ENCODE measurements at regions not wholly inside any gene's neighbourhood (a gene's known extent, or its start where the extent isn't known, plus 50 kb on each side); places are given as distances from the start of the nearest gene placed in this dataset.

GRCh38 chr6:119602215-119603178 is 252.9 kb upstream of the MAN1A1 start:
- no peak overlapping the region for H3K27ac ChIP-seq
- TF ChIP-seq, protein P1, sequence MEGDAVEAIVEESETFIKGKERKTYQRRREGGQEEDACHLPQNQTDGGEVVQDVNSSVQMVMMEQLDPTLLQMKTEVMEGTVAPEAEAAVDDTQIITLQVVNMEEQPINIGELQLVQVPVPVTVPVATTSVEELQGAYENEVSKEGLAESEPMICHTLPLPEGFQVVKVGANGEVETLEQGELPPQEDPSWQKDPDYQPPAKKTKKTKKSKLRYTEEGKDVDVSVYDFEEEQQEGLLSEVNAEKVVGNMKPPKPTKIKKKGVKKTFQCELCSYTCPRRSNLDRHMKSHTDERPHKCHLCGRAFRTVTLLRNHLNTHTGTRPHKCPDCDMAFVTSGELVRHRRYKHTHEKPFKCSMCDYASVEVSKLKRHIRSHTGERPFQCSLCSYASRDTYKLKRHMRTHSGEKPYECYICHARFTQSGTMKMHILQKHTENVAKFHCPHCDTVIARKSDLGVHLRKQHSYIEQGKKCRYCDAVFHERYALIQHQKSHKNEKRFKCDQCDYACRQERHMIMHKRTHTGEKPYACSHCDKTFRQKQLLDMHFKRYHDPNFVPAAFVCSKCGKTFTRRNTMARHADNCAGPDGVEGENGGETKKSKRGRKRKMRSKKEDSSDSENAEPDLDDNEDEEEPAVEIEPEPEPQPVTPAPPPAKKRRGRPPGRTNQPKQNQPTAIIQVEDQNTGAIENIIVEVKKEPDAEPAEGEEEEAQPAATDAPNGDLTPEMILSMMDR (IDR thresholded peaks at IDR 0.05): no peak
- H3K27me3 ChIP-seq: no peaks in the 10 kb centered on the region
- DNase-seq (no peak), ATAC-seq (no peak)
- H3K4me3 ChIP-seq: no peak overlapping the region
- intact Hi-C loops (cut with DNase I): no loop called here
- no peaks in the 10 kb centered on the region for H3K36me3 ChIP-seq
- H3K4me1 ChIP-seq: no peaks in the 10 kb centered on the region
- no peaks in the 10 kb centered on the region for H3K9me3 ChIP-seq

DNA sequence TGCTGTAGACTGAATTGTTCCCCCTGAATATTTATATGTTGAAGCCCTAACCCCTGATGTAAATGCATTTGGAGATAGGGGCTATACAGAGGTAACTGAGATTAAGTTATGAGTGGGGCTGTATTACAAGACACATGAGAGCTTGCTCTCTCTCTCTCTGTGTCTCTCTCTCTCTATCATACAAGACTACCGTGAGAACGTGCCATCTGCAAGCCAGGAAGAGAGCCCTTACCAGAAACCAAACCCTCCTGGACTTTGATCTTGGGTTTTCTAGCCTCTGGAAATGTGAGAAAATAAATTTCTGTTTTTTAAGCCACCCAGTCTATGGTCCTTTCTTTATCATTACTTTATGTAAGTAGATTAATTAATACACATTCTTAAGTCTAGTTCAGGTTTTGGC is 249.3 kb upstream of the MAN1A1 start:
- no peaks in the 10 kb centered on the region for H3K4me1 ChIP-seq
- no peaks in the 10 kb centered on the region for H3K9me3 ChIP-seq
- H3K36me3 ChIP-seq: no peaks in the 10 kb centered on the region
- ATAC-seq (no peak), DNase-seq (no peak)
- no peaks in the 10 kb centered on the region for H3K27me3 ChIP-seq
- no peak overlapping the region for H3K4me3 ChIP-seq
- H3K27ac ChIP-seq: no peak overlapping the region
- TF ChIP-seq, protein P1 (IDR thresholded peaks at IDR 0.05): no peak
- intact Hi-C loops (cut with DNase I): no loop called here

GRCh38 chr6:119594907-119595306 is 245.3 kb upstream of the MAN1A1 start:
- no peaks in the 10 kb centered on the region for H3K36me3 ChIP-seq
- no peak for ATAC-seq
- no peak overlapping the region for H3K4me3 ChIP-seq
- no peak overlapping the region for H3K27ac ChIP-seq
- DNase-seq: no peak
- TF ChIP-seq, protein P1 (IDR thresholded peaks at IDR 0.05): no peak
- H3K27me3 ChIP-seq: no peaks in the 10 kb centered on the region
- intact Hi-C loops (cut with DNase I): no loop called here
- H3K9me3 ChIP-seq: no peaks in the 10 kb centered on the region
- H3K4me1 ChIP-seq: no peaks in the 10 kb centered on the region

- ATAC-seq: no peak
- intact Hi-C loops (cut with DNase I): no loop called here
Measured at GRCh38 chr6:119591235-119591634, 241.7 kb upstream of the MAN1A1 start.

DNA sequence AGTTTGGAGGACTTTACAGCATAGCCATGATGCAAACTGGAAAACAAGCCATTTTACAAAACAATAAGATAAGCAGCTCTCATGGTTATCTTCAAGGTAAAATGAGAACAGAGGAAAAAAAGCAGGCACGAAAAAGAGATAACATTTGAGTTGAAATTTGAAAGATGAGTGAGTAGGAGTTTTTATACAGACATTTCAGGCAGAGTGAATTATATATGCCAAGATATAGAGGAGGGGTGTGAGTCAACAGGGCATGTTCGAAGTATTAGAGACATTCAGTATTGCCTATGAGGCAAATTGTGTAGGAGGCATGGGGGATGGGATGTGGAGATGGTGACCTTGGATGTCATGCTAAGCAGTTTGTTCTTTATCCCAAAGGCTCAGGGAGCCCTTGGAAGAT is 240.5 kb upstream of the MAN1A1 start:
- Histone ChIP-seq H3K36me3 (no peaks in the 10 kb centered on the region), H3K9me3 (no peaks in the 10 kb centered on the region), H3K4me1 (no peaks in the 10 kb centered on the region), H3K4me3 (no peak overlapping the region), H3K27ac (no peak overlapping the region), H3K27me3 (no peaks in the 10 kb centered on the region)
- DNase-seq (no peak), ATAC-seq (no peak)
- TF ChIP-seq, protein P1 (IDR thresholded peaks at IDR 0.05): no peak
- intact Hi-C loops (cut with DNase I): no loop called here

More at GRCh38 chr6:119591235-119591634, 241.7 kb upstream of the MAN1A1 start:
- TF ChIP-seq, protein P1 (IDR thresholded peaks at IDR 0.05): no peak
- Histone ChIP-seq H3K9me3 (no peaks in the 10 kb centered on the region), H3K36me3 (no peaks in the 10 kb centered on the region), H3K27me3 (no peaks in the 10 kb centered on the region), H3K4me3 (no peak overlapping the region), H3K27ac (no peak overlapping the region), H3K4me1 (no peaks in the 10 kb centered on the region)
- DNase-seq: no peak

Data from upper lobe of right lung (tissue), 1 donor.